T-cell (primary cell): ENCODE measurements at regions not wholly inside any gene's neighbourhood (a gene's known extent, or its start where the extent isn't known, plus 50 kb on each side); places are given as distances from the start of the nearest gene placed in this dataset.

Experiments
- ATAC-seq, 4 experiments: fragments of 200-7000 bp in 3 of 4; fragments of 150-1000 bp in 1 of 4; cut with Tn5 transposase; replicated peaks in 1 of 4; 1 replicate in 3 of 4; 2 replicates in 1 of 4; pipeline ENCODE4 v1.10.0; 2021; ENCODE audit warnings: moderate library complexity in 3 of 4, mild to moderate bottlenecking in 2 of 4, moderate number of reproducible peaks in 1 of 4
- CTCF ChIA-PET, 2 donors: fragments of 300-600 bp; sonication (Branson Sonifier 250); formaldehyde crosslinking; loops; one replicate each; lab custom pipeline; 2022; ENCODE audit warnings: antibody characterized with exemption in 2 of 2; lab: Charles Lee
- POLR2A ChIA-PET, 2 donors: fragments of 300-600 bp; sonication (Branson Sonifier 250); formaldehyde crosslinking; loops; one replicate each; lab custom pipeline; 2022; ENCODE audit warnings: antibody characterized with exemption in 2 of 2; lab: Charles Lee
- DNase-seq, 35 experiments: peaks; one replicate each; pipeline versions ENCODE4 v3.0.0 to v3.0.0-alpha.2; 2013 to 2023
- H3K27ac ChIP-seq: one replicate; pipeline ENCODE4 v1.5.1; 2013; ENCODE audit warnings: low read length
- H3K27me3 ChIP-seq, 2 experiments: replicated peaks in 1 of 2; 1 replicate in 1 of 2; 2 replicates in 1 of 2; pipeline versions ENCODE4 v1.6.1 to v1.7.0; 2013; ENCODE audit warnings: low read length in 1 of 2, mixed read lengths in 1 of 2; ENCODE audit not compliant: control insufficient read depth in 2 of 2, insufficient read depth in 2 of 2; ENCODE audit errors: extremely low read depth in 1 of 2
- H3K36me3 ChIP-seq, 2 donors: 1 replicate in 1 of 2; 2 replicates in 1 of 2; pipeline versions ENCODE4 v1.6.1 to v1.7.0; 2013; ENCODE audit warnings: low read length in 1 of 2; ENCODE audit not compliant: control insufficient read depth in 2 of 2, insufficient read depth in 1 of 2; ENCODE audit errors: extremely low read depth in 1 of 2
- H3K4me1 ChIP-seq, 2 experiments: 1 replicate in 1 of 2; 2 replicates in 1 of 2; pipeline versions ENCODE4 v1.6.1 to v1.7.0; 2013; ENCODE audit warnings: low read length in 2 of 2, mixed read lengths in 1 of 2; ENCODE audit not compliant: insufficient read depth in 2 of 2, control insufficient read depth in 1 of 2; ENCODE audit errors: extremely low read depth in 1 of 2
- H3K4me3 ChIP-seq, 2 donors: 1 replicate in 1 of 2; 2 replicates in 1 of 2; pipeline versions ENCODE4 v1.5.1 to v1.7.0; 2013; ENCODE audit warnings: mild to moderate bottlenecking in 2 of 2, low read length in 1 of 2, moderate library complexity in 1 of 2; ENCODE audit not compliant: control insufficient read depth in 1 of 2; ENCODE audit errors: extremely low read depth in 1 of 2
- H3K9me3 ChIP-seq: 2 replicates; pipeline ENCODE4 v1.7.0; 2013
- H3K27ac Mint-ChIP-seq, 2 donors: one replicate each; pipeline ENCODE4 v1.8.0; 2020 to 2021; ENCODE audit warnings: mild to moderate bottlenecking in 2 of 2, mixed read lengths in 2 of 2
- H3K27me3 Mint-ChIP-seq, 2 donors: one replicate each; pipeline ENCODE4 v1.8.0; 2021 to 2022; ENCODE audit warnings: mixed read lengths in 2 of 2
- H3K36me3 Mint-ChIP-seq: one replicate; pipeline ENCODE4 v1.8.0; 2021; ENCODE audit warnings: mixed read lengths
- H3K4me1 Mint-ChIP-seq, 3 donors: one replicate each; pipeline ENCODE4 v1.8.0; 2020 to 2022; ENCODE audit warnings: mixed read lengths in 3 of 3, mild to moderate bottlenecking in 1 of 3
- H3K4me3 Mint-ChIP-seq, 3 donors: one replicate each; pipeline ENCODE4 v1.8.0; 2020 to 2022; ENCODE audit warnings: mild to moderate bottlenecking in 3 of 3, mixed read lengths in 3 of 3, moderate library complexity in 3 of 3
- H3K9me3 Mint-ChIP-seq, 3 donors: one replicate each; pipeline ENCODE4 v1.8.0; 2020 to 2022; ENCODE audit warnings: mixed read lengths in 3 of 3
- WGBS: methylation state at CpG from one replicate; pipeline ENCODE4 v1.1.5; 2013; ENCODE audit warnings: missing lambda C conversion rate; ENCODE audit not compliant: insufficient coverage; 5-methylcytosine and 5-hydroxymethylcytosine counted together

DNA sequence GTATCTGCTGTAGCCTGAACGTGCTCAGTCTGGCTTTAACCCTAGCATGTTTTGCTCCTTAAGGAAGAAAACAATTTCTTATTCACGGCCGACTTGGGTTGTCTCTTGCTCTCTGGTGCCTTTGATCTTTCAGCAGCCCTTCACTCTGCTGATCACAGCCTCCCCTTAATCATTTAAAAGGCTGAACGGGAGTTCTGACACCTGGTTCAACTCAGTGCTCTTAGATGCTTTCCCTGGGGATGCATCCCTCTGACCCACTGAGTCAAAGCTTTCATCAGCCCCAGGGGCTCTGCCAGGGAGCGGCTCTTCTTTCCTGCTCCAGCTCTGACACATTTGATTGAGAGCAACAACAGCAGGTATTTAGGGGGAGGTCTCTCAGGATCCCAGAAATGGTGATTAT is 79.0 kb upstream of the FYN start:
- H3K36me3 ChIP-seq: no peaks in the 10 kb centered on the region
- ATAC-seq (no peak), DNase-seq (no peak)
- POLR2A ChIA-PET: interaction anchor here in 1 of 2 donors (0.7 kb wide), 1 partner anchor 13 kb away, joined by 3 read pairs; no protein-coding TSS in a partner anchor
- CTCF ChIA-PET: no interaction called here
- no peaks in the 10 kb centered on the region for H3K4me1 ChIP-seq
- Mint-ChIP-seq H3K4me1 (peaks cover 4 to 13% (median 12%) of the 10 kb centered on the region in 3 donors), H3K4me3 (no peak overlapping the region), H3K9me3 (no peaks in the 10 kb centered on the region), H3K27me3 (no peaks in the 10 kb centered on the region), H3K27ac (no peak overlapping the region), H3K36me3 (no peaks in the 10 kb centered on the region)
- no peaks in the 10 kb centered on the region for H3K9me3 ChIP-seq
- no peak overlapping the region for H3K4me3 ChIP-seq
- H3K27me3 ChIP-seq: peaks cover 0 to 5% of the 10 kb centered on the region in 2 experiments
- H3K27ac ChIP-seq: no peak overlapping the region
- 59% methylated on average over 4 of the region's 5 CpGs for WGBS

DNA sequence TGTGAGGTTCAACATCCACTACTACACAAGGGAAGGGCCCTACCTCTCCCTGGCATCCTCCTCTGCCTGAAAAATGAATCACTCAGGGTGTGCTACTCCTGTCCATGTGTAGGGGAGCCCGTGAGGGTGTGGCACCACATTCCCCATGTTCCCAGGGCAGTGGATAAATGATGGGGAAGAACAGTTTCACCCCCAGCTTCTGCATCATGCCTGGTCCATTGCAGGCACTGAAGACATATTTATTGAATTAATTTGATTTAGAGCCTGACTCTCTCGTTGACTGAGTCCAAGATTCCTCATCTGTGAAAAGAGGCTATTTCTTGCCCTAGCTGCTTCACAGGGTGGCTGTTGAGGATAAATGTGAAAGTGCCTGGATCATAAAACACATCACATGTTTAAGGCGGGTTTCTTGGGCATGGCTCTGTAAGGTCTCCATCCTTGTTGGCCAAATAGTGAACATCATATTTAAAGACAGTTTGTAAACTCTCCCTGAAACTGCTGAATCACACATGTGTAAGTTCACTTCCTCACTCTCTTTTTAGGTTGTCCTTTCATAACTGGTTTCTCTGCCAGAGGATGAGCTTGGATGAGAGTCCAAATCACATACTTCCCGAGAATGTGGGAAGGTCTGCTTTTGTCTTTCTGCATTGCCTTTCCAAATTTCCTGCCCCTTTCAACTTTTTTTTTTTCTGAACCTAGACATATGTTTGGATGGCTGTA is 79.7 kb upstream of the FYN start:
- peaks cover 4 to 13% (median 12%) of the 10 kb centered on the region in 3 donors for H3K4me1 Mint-ChIP-seq
- POLR2A ChIA-PET: no interaction called here
- 90% methylated on average over 2 of the region's 4 CpGs for WGBS
- no peaks in the 10 kb centered on the region for H3K36me3 Mint-ChIP-seq
- H3K9me3 Mint-ChIP-seq: no peaks in the 10 kb centered on the region
- no peaks in the 10 kb centered on the region for H3K9me3 ChIP-seq
- no peak overlapping the region for H3K4me3 Mint-ChIP-seq
- no peaks in the 10 kb centered on the region for H3K36me3 ChIP-seq
- H3K4me1 ChIP-seq: no peaks in the 10 kb centered on the region
- no peak overlapping the region for H3K4me3 ChIP-seq
- CTCF ChIA-PET: no interaction called here
- H3K27ac Mint-ChIP-seq: no peak overlapping the region
- no peaks in the 10 kb centered on the region for H3K27me3 Mint-ChIP-seq
- ATAC-seq (no peak), DNase-seq (no peak)
- H3K27me3 ChIP-seq: peaks cover 0 to 5% of the 10 kb centered on the region in 2 experiments
- no peak overlapping the region for H3K27ac ChIP-seq

DNA sequence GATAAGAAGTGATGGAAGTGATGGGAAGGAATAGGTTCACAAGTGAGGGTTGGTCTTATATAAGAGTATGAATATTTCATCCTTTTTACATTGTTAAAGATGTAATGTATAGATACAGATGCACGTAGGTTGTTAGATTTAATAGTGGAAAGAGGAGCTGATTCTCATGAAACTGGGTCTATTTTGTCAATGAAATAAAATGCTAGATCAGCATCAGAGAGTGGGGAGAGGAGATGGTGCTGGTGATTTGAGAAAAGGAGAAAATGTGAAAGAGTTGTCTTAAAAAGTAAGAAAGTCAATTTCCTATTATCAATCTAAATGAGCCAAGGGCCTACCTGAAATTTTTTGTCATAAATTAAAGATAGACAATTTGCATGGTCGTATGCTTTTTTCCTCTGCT is 82.8 kb upstream of the FYN start:
- Mint-ChIP-seq H3K4me1 (peaks cover 6 to 12% (median 8%) of the 10 kb centered on the region in 3 donors), H3K27ac (no peak overlapping the region), H3K4me3 (no peak overlapping the region), H3K9me3 (no peaks in the 10 kb centered on the region), H3K27me3 (no peaks in the 10 kb centered on the region), H3K36me3 (no peaks in the 10 kb centered on the region)
- ChIA-PET CTCF (no interaction called here), POLR2A (interaction anchor here in 1 of 2 donors (0.7 kb wide), 1 partner anchor 91 kb away, joined by 4 read pairs; no protein-coding TSS in a partner anchor)
- no peaks in the 10 kb centered on the region for H3K27me3 ChIP-seq
- no peaks in the 10 kb centered on the region for H3K36me3 ChIP-seq
- no peak overlapping the region for H3K4me3 ChIP-seq
- ATAC-seq (no peak), DNase-seq (no peak)
- H3K9me3 ChIP-seq: no peaks in the 10 kb centered on the region
- WGBS: 100% methylated on average over 1 of the region's 2 CpGs
- H3K4me1 ChIP-seq: no peaks in the 10 kb centered on the region
- H3K27ac ChIP-seq: no peak overlapping the region

GRCh38 chr6:111957623-111958315 is 84.5 kb upstream of the FYN start:
- H3K36me3 ChIP-seq: no peaks in the 10 kb centered on the region
- peaks cover 0 to 5% (median 4%) of the 10 kb centered on the region in 3 donors for H3K4me1 Mint-ChIP-seq
- WGBS: 92% methylated on average over 9 of the region's 10 CpGs
- no peak overlapping the region for H3K27ac ChIP-seq
- no peaks in the 10 kb centered on the region for H3K27me3 Mint-ChIP-seq
- H3K9me3 Mint-ChIP-seq: no peaks in the 10 kb centered on the region
- H3K27ac Mint-ChIP-seq: no peak overlapping the region
- ATAC-seq: no peak
- CTCF ChIA-PET: no interaction called here
- H3K27me3 ChIP-seq: no peaks in the 10 kb centered on the region
- no peak overlapping the region for H3K4me3 ChIP-seq
- POLR2A ChIA-PET: interaction anchor here (0.5 to 0.7 kb wide), 3 partner anchors 19 to 352 kb away, joined by 3 to 7 read pairs (median 4); no protein-coding TSS in a partner anchor
- no peaks in the 10 kb centered on the region for H3K4me1 ChIP-seq
- no peak for DNase-seq
- no peaks in the 10 kb centered on the region for H3K9me3 ChIP-seq
- H3K4me3 Mint-ChIP-seq: no peak overlapping the region
- no peaks in the 10 kb centered on the region for H3K36me3 Mint-ChIP-seq

DNA sequence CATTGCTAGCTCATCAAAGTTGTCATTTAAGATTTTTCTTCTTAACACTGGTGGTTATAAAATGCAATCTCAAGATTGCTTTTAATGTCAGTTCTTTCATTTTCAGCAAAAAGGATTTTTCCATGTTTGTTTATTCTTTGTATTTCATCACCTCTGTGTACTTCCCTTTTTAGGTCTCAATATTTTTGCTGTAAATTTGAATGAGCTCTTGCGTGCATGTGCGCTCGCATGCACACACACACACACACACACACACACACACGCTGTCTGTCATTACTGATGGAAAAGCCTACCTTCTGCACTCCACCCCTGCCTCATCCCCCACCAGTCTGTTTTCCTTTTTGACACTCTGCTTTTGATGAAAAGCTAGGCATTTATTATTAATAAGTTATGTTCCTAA is 85.3 kb upstream of the FYN start:
- Mint-ChIP-seq H3K4me1 (peaks cover 0 to 4% (median 0%) of the 10 kb centered on the region in 3 donors), H3K27me3 (no peaks in the 10 kb centered on the region), H3K36me3 (no peaks in the 10 kb centered on the region), H3K4me3 (no peak overlapping the region), H3K27ac (no peak overlapping the region), H3K9me3 (no peaks in the 10 kb centered on the region)
- no peak overlapping the region for H3K4me3 ChIP-seq
- ChIA-PET POLR2A (interaction anchor here (0.7 kb wide), 2 partner anchors 35 to 1082 kb away, joined by 4 to 11 read pairs; no protein-coding TSS in a partner anchor), CTCF (interaction anchor here in 1 of 2 donors (0.9 kb wide), 1 partner anchor 33 kb away, joined by 3 read pairs; no protein-coding TSS in a partner anchor)
- H3K27me3 ChIP-seq: no peaks in the 10 kb centered on the region
- no peaks in the 10 kb centered on the region for H3K36me3 ChIP-seq
- ATAC-seq: no peak
- no peak for DNase-seq
- H3K9me3 ChIP-seq: no peaks in the 10 kb centered on the region
- no peak overlapping the region for H3K27ac ChIP-seq
- 100% methylated on average over 3 of the region's 4 CpGs for WGBS
- no peaks in the 10 kb centered on the region for H3K4me1 ChIP-seq

GRCh38 chr6:111959766-111960165 is 86.5 kb upstream of the FYN start:
- no peak overlapping the region for H3K4me3 ChIP-seq
- no peak for DNase-seq
- POLR2A ChIA-PET: no interaction called here
- no peak for ATAC-seq
- Mint-ChIP-seq H3K4me1 (peaks cover 0 to 4% (median 0%) of the 10 kb centered on the region in 3 donors), H3K27me3 (no peaks in the 10 kb centered on the region), H3K27ac (no peak overlapping the region), H3K36me3 (no peaks in the 10 kb centered on the region), H3K9me3 (no peaks in the 10 kb centered on the region), H3K4me3 (no peak overlapping the region)
- CTCF ChIA-PET: interaction anchor here in 1 of 2 donors (0.6 to 0.9 kb wide), 2 partner anchors 32 to 435 kb away, joined by 3 read pairs; no protein-coding TSS in a partner anchor
- H3K9me3 ChIP-seq: no peaks in the 10 kb centered on the region
- no peaks in the 10 kb centered on the region for H3K4me1 ChIP-seq
- H3K27me3 ChIP-seq: no peaks in the 10 kb centered on the region
- 80% methylated on average over 2 of the region's 6 CpGs for WGBS
- H3K36me3 ChIP-seq: no peaks in the 10 kb centered on the region
- H3K27ac ChIP-seq: no peak overlapping the region
